A549 (cell line): ENCODE measurements at regions not wholly inside any gene's neighbourhood (a gene's known extent, or its start where the extent isn't known, plus 50 kb on each side); places are given as distances from the start of the nearest gene placed in this dataset.

Experiments used
- CTCF ChIP-seq: fragments of >200 bp; sonication (Bioruptor Twin); formaldehyde crosslinking; IDR thresholded peaks from 3 replicates; pipeline ENCODE4 v1.5.1; 2016
- EHMT2 ChIP-seq: fragments of 200-600 bp; sonication (generic); IDR thresholded peaks from 2 replicates; pipeline ENCODE4 v1.6.1; 2016; ENCODE audit warnings: antibody characterized with exemption, low read depth, mild to moderate bottlenecking, moderate library complexity
- RAD21 ChIP-seq, 2 experiments: fragments of >200 bp in 1 of 2; sonication (Bioruptor Twin) in 1 of 2; formaldehyde crosslinking in 1 of 2; IDR thresholded peaks in 1 of 2; conservative IDR thresholded peaks in 1 of 2; 2 replicates in 1 of 2; 3 replicates in 1 of 2; pipeline ENCODE4 v1.6.1; 2012 to 2018; ENCODE audit warnings: inconsistent platforms in 1 of 2

- TF ChIP-seq RAD21 (conservative IDR thresholded peaks at IDR 0.05 in 1 of 2, IDR thresholded peaks at IDR 0.05 in 1 of 2) = no peak
- TF ChIP-seq EHMT2 = no peak
- no peak for TF ChIP-seq CTCF
Observed at GRCh38 chr16:9663588-9663987, 518.6 kb downstream of the GRIN2A start.
